Gastroesophageal sphincter (tissue), 3 donors: ENCODE measurements at regions not wholly inside any gene's neighbourhood (a gene's known extent, or its start where the extent isn't known, plus 50 kb on each side); places are given as distances from the start of the nearest gene placed in this dataset.

Experiments used
- CTCF ChIP-seq, 4 experiments: fragments of 200-600 bp in 2 of 4; fragments of 450-650 bp in 2 of 4; sonication (generic) in 1 of 4; IDR thresholded peaks; one replicate each; pipeline ENCODE4 v1.5.1; 2017 to 2019; ENCODE audit warnings: antibody characterized with exemption in 4 of 4, mild to moderate bottlenecking in 2 of 4, moderate library complexity in 2 of 4
- EP300 ChIP-seq: sonication (generic); formaldehyde crosslinking; IDR thresholded peaks from one replicate; pipeline ENCODE4 v1.6.1; 2017; ENCODE audit warnings: antibody characterized with exemption, mild to moderate bottlenecking
- POLR2A ChIP-seq, 2 donors: fragments of 450-650 bp; IDR thresholded peaks; one replicate each; pipeline ENCODE4 v1.6.1; 2017; ENCODE audit warnings: antibody characterized with exemption in 2 of 2, mild to moderate bottlenecking in 2 of 2, moderate library complexity in 1 of 2

GRCh38 chr6:95681736-95682135 lies 104.4 kb downstream of the MANEA start:
- no peak for TF ChIP-seq POLR2A (IDR thresholded peaks at IDR 0.05)
- no peak for TF ChIP-seq CTCF (IDR thresholded peaks at IDR 0.05)
- no peak for TF ChIP-seq EP300
